Smooth muscle cell (in vitro differentiated cells): ENCODE measurements at regions not wholly inside any gene's neighbourhood (a gene's known extent, or its start where the extent isn't known, plus 50 kb on each side); places are given as distances from the start of the nearest gene placed in this dataset.

Source experiments
- DNase-seq: peaks from one replicate; lab custom pipeline; 2025; ENCODE audit not compliant: unreplicated experiment; lab: John Stamatoyannopoulos, UW
- H2AFZ ChIP-seq: fragments of 200-600 bp; sonication (generic); 2 replicates; pipeline ENCODE4 v1.6.0; 2016; ENCODE audit warnings: antibody characterized with exemption, low read depth, mild to moderate bottlenecking
- H3F3A ChIP-seq: fragments of 200-600 bp; sonication (generic); 2 replicates; pipeline ENCODE4 v1.6.0; 2017; ENCODE audit warnings: antibody characterized with exemption, low read depth
- H3K27ac ChIP-seq: fragments of 200-600 bp; sonication (generic); 2 replicates; pipeline ENCODE4 v1.5.1; 2016; ENCODE audit warnings: low read depth, mild to moderate bottlenecking
- H3K27me3 ChIP-seq: fragments of 200-600 bp; sonication (generic); 2 replicates; pipeline ENCODE4 v1.6.1; 2016; ENCODE audit warnings: low read depth, mild to moderate bottlenecking
- H3K36me3 ChIP-seq: fragments of 200-600 bp; sonication (generic); 2 replicates; pipeline ENCODE4 v1.5.1; 2016; ENCODE audit warnings: low read depth
- H3K4me1 ChIP-seq: fragments of 200-600 bp; sonication (generic); 2 replicates; pipeline ENCODE4 v1.5.1; 2016; ENCODE audit warnings: low read depth
- H3K4me2 ChIP-seq: fragments of 200-600 bp; sonication (generic); 2 replicates; pipeline ENCODE4 v1.6.0; 2016; ENCODE audit warnings: mild to moderate bottlenecking
- H3K4me3 ChIP-seq: fragments of 200-600 bp; sonication (generic); 2 replicates; pipeline ENCODE4 v1.5.1; 2016; ENCODE audit warnings: mild to moderate bottlenecking
- H3K79me2 ChIP-seq: fragments of 200-600 bp; sonication (generic); 2 replicates; pipeline ENCODE4 v1.6.0; 2016; ENCODE audit warnings: low read depth, mild to moderate bottlenecking
- H3K9ac ChIP-seq: fragments of 200-600 bp; sonication (generic); 2 replicates; pipeline ENCODE4 v1.6.0; 2016; ENCODE audit warnings: low read depth
- H3K9me3 ChIP-seq: fragments of 200-600 bp; sonication (generic); replicated peaks from 2 replicates; pipeline ENCODE4 v1.5.1; 2016; ENCODE audit warnings: low read depth
- H4K20me1 ChIP-seq: fragments of 200-600 bp; sonication (generic); 2 replicates; pipeline ENCODE4 v1.6.0; 2016; ENCODE audit warnings: low read depth
- WGBS: methylation state at CpG from one replicate; pipeline ENCODE4 v1.1.7; 2016; ENCODE audit warnings: low lambda C conversion rate; 5-methylcytosine and 5-hydroxymethylcytosine counted together
- TF ChIP-seq, protein P1 (sequence below): fragments of 200-600 bp; sonication (generic); IDR thresholded peaks from 2 replicates; pipeline ENCODE4 v1.5.1; 2017; ENCODE audit warnings: borderline replicate concordance, mild to moderate bottlenecking, antibody characterized with exemption; ENCODE audit not compliant: insufficient read depth, poor library complexity, severe bottlenecking

DNA sequence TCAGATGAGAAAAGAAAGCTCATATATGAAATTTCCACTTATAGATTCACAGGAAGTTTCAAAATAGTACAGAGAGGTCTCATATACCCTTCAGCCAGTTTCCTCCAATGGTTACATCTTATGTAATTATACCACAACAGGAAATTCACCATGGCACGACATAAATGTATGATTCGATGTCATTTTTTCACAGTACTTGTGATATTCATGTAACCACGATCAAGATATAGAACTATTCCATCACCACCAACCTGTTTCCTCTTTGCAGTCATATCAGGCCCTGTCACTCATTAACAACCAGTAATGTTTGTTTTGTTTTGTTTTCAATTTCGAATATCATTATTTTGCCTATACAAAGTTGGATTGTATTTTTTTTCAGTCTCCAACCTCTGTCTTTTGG, 314.3 kb upstream of the POU3F3 start:
- Histone ChIP-seq H3K27me3 (no peaks in the 10 kb centered on the region), H3K79me2 (no peaks in the 10 kb centered on the region), H3K4me1 (no peaks in the 10 kb centered on the region), H3K9ac (no peak overlapping the region), H3K36me3 (no peaks in the 10 kb centered on the region), H3F3A (no peaks in the 10 kb centered on the region), H3K4me3 (no peak overlapping the region), H3K4me2 (no peak overlapping the region), H2AFZ (no peak overlapping the region), H4K20me1 (no peaks in the 10 kb centered on the region), H3K27ac (no peak overlapping the region), H3K9me3 (no peaks in the 10 kb centered on the region)
- DNase-seq = no peak
- TF ChIP-seq, protein P1, sequence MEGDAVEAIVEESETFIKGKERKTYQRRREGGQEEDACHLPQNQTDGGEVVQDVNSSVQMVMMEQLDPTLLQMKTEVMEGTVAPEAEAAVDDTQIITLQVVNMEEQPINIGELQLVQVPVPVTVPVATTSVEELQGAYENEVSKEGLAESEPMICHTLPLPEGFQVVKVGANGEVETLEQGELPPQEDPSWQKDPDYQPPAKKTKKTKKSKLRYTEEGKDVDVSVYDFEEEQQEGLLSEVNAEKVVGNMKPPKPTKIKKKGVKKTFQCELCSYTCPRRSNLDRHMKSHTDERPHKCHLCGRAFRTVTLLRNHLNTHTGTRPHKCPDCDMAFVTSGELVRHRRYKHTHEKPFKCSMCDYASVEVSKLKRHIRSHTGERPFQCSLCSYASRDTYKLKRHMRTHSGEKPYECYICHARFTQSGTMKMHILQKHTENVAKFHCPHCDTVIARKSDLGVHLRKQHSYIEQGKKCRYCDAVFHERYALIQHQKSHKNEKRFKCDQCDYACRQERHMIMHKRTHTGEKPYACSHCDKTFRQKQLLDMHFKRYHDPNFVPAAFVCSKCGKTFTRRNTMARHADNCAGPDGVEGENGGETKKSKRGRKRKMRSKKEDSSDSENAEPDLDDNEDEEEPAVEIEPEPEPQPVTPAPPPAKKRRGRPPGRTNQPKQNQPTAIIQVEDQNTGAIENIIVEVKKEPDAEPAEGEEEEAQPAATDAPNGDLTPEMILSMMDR = no peak
- WGBS = 92% methylated on average over 4 of the region's 4 CpGs

DNA sequence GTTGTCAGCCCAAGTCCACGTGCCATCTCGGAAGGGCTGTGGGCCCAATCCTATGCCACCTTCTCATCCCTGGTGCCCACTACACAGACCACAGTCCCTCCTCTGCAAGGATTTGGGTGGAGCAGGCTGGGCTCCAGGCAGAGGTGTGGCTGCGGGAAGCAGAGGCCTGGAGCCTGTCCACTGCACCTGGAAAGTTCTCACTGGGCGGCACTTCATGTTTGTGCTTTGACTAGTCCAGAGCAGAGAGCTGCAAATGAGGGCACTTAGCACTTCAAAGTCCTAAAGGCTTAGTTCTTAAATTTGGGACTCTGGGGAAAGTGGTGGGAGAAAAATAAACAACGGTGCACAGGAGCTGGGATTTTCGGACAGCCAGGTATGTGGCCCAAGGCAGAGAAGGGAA, 308.9 kb upstream of the POU3F3 start:
- 90% methylated on average over 6 of the region's 6 CpGs for WGBS
- TF ChIP-seq, protein P1 = no peak
- Histone ChIP-seq H3K4me3 (no peak overlapping the region), H3K4me1 (no peaks in the 10 kb centered on the region), H3K9me3 (no peaks in the 10 kb centered on the region), H3K27me3 (no peaks in the 10 kb centered on the region), H3K27ac (no peak overlapping the region), H3K79me2 (no peaks in the 10 kb centered on the region), H3F3A (no peaks in the 10 kb centered on the region), H3K36me3 (no peaks in the 10 kb centered on the region), H3K9ac (no peak overlapping the region), H4K20me1 (no peaks in the 10 kb centered on the region), H3K4me2 (no peak overlapping the region), H2AFZ (no peak overlapping the region)
- DNase-seq = no peak

DNA sequence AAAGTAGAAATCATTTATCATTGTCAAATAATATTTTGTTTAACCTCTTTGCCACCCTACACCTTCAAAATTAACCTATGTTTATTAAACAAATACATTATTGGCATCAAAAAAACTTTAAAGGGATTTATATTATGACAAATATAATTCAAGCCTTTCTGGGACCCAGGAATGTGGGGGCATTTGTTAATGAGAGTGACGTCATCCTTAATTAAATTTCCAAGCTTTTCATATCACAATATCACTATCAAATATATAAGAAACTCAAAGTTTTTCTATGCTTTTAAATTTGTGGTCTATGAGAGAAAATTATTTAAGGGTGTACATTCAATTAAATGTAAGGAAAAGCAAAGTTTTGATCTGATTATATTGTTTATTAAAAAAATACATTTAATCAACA, 307.4 kb upstream of the POU3F3 start:
- H3K9ac ChIP-seq = no peak overlapping the region

DNA sequence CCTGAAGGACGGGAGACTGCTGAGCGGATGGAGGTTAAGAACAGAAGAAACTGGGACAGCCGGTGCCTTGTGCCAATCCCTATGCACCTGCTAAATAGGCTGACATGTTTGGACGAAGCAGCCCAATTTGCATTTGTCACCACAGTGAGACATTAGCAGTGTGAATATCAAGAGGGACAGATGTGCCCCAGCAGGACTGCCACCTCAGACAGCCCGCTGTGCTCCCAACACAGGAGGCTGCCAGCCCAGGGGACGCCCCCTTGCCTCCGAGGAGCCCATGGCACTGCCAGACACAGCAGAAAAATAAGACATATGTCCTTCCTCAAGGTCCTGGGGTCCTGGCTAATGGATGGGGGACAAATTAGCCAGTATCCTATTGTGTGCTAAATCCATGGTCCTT, 306.7 kb upstream of the POU3F3 start:
- H3K4me1 ChIP-seq = no peaks in the 10 kb centered on the region
- no peaks in the 10 kb centered on the region for H3K27me3 ChIP-seq
- H3K9ac ChIP-seq = no peak overlapping the region
- H3K79me2 ChIP-seq = no peaks in the 10 kb centered on the region
- no peak overlapping the region for H3K4me3 ChIP-seq
- DNase-seq = no peak
- no peaks in the 10 kb centered on the region for H3F3A ChIP-seq
- TF ChIP-seq, protein P1 = no peak
- no peaks in the 10 kb centered on the region for H4K20me1 ChIP-seq
- H3K27ac ChIP-seq = no peak overlapping the region
- no peaks in the 10 kb centered on the region for H3K9me3 ChIP-seq
- H3K4me2 ChIP-seq = no peak overlapping the region
- 91% methylated on average over 7 of the region's 7 CpGs for WGBS
- no peak overlapping the region for H2AFZ ChIP-seq
- H3K36me3 ChIP-seq = no peaks in the 10 kb centered on the region

More for the DNA sequence above, 307.4 kb upstream of the POU3F3 start:
- H3F3A ChIP-seq = no peaks in the 10 kb centered on the region
- H3K79me2 ChIP-seq = no peaks in the 10 kb centered on the region
- no peak overlapping the region for H3K4me3 ChIP-seq
- H3K4me1 ChIP-seq = no peaks in the 10 kb centered on the region
- no peak overlapping the region for H2AFZ ChIP-seq
- no peaks in the 10 kb centered on the region for H3K27me3 ChIP-seq
- H4K20me1 ChIP-seq = no peaks in the 10 kb centered on the region
- no peaks in the 10 kb centered on the region for H3K36me3 ChIP-seq
- TF ChIP-seq, protein P1 = no peak
- no peak for DNase-seq
- no peak overlapping the region for H3K27ac ChIP-seq
- H3K9me3 ChIP-seq = no peaks in the 10 kb centered on the region
- H3K4me2 ChIP-seq = no peak overlapping the region
- 82% methylated on average over 1 of the region's 1 CpG for WGBS
